GM12878 (cell line): ENCODE measurements at regions not wholly inside any gene's neighbourhood (a gene's known extent, or its start where the extent isn't known, plus 50 kb on each side); places are given as distances from the start of the nearest gene placed in this dataset.

Source experiments
- ATAC-seq: fragments of 200-7000 bp; cut with Tn5 transposase; 3 replicates; pipeline ENCODE4 v1.9.1; 2020; ENCODE audit warnings: mild to moderate bottlenecking, moderate library complexity
- BruUV-seq: library from RNA; stranded (reverse); fragments of 400-500 nt; replicated peaks from 2 replicates; lab custom pipeline; 2021; lab: Mats Ljungman, UMichigan
- CTCF ChIA-PET: fragments of 300-600 bp; sonication (Branson Sonifier 250); formaldehyde crosslinking; extraction: SDS; loops from one replicate; lab custom pipeline; 2021; ENCODE audit warnings: inconsistent platforms; lab: Yijun Ruan, JAX
- POLR2A ChIA-PET: fragments of 350-600 bp; formaldehyde crosslinking; extraction: SDS; loops from one replicate; lab custom pipeline; 2021; ENCODE audit warnings: inconsistent platforms; lab: Charles Lee
- RAD21 ChIA-PET: fragments of 300-600 bp; sonication (Branson Sonifier 250); formaldehyde crosslinking; loops from one replicate; lab custom pipeline; 2023; ENCODE audit warnings: antibody characterized with exemption; ENCODE audit not compliant: unreplicated experiment; lab: Charles Lee
- SMC1A ChIA-PET: fragments of 300-600 bp; sonication (Branson Sonifier 250); formaldehyde crosslinking; loops from one replicate; lab custom pipeline; 2023; ENCODE audit not compliant: unreplicated experiment, uncharacterized antibody; lab: Charles Lee
- DNase-seq: peaks from one replicate; pipeline ENCODE4 v3.0.0-alpha.2; 2011; ENCODE audit warnings: low read depth, low spot score
- FAIRE-seq: peaks from 3 replicates; lab custom pipeline; 2011; peaks lifted over from hg19 to GRCh38; lab: Jason Lieb, UNC
- H2AFZ ChIP-seq: 2 replicates; pipeline ENCODE4 v1.6.0; 2011; ENCODE audit warnings: low read depth, low read length, control low read depth; ENCODE audit not compliant: control insufficient read depth
- H3K27ac ChIP-seq: 2 replicates; pipeline ENCODE4 v1.5.1; 2011; ENCODE audit warnings: control low read depth; ENCODE audit not compliant: control insufficient read depth, insufficient read depth
- H3K27me3 ChIP-seq, 2 experiments: replicated peaks in 1 of 2; 2 replicates each; pipeline versions ENCODE4 v1.6.0 to v1.6.1; 2011; ENCODE audit warnings: low read length in 1 of 2; ENCODE audit not compliant: control insufficient read depth in 2 of 2, insufficient read depth in 2 of 2
- H3K36me3 ChIP-seq, 2 experiments: 2 replicates each; pipeline ENCODE4 v1.5.1; 2011; ENCODE audit warnings: low read length in 1 of 2; ENCODE audit not compliant: control insufficient read depth in 2 of 2, insufficient read depth in 2 of 2
- H3K4me1 ChIP-seq: 2 replicates; pipeline ENCODE4 v1.6.1; 2011; ENCODE audit warnings: mild to moderate bottlenecking, low read length, moderate library complexity, mixed read lengths; ENCODE audit not compliant: control insufficient read depth, insufficient read depth
- H3K4me2 ChIP-seq: 2 replicates; pipeline ENCODE4 v1.6.0; 2011; ENCODE audit warnings: control low read depth; ENCODE audit not compliant: control insufficient read depth, insufficient read depth
- H3K4me3 ChIP-seq: fragments of 200-600 bp; sonication (generic); 2 replicates; pipeline ENCODE4 v1.5.1; 2016
- H3K79me2 ChIP-seq: 2 replicates; pipeline ENCODE4 v1.6.0; 2011; ENCODE audit warnings: low read length; ENCODE audit not compliant: control insufficient read depth, insufficient read depth
- H3K9ac ChIP-seq: 2 replicates; pipeline ENCODE4 v1.8.0; 2011; ENCODE audit warnings: low read length, control low read depth, mixed read lengths; ENCODE audit not compliant: control insufficient read depth, insufficient read depth
- H3K9me3 ChIP-seq: replicated peaks from 3 replicates; pipeline ENCODE4 v1.5.1; 2011; ENCODE audit warnings: mild to moderate bottlenecking, low read length; ENCODE audit not compliant: control insufficient read depth, insufficient read depth
- H4K20me1 ChIP-seq: 2 replicates; pipeline ENCODE4 v1.6.0; 2011; ENCODE audit not compliant: control insufficient read depth, insufficient read depth
- CUX1 ChIP-seq: IDR thresholded peaks from 2 replicates; pipeline ENCODE4 v1.6.1; 2012; ENCODE audit warnings: improper control_type of control experiment, low read depth, low read length; ENCODE audit not compliant: insufficient replicate concordance
- E2F4 ChIP-seq: IDR thresholded peaks from 2 replicates; pipeline ENCODE4 v1.6.1; 2012; ENCODE audit warnings: low read depth, low read length, improper control_type of control experiment
- HDAC6 ChIP-seq: fragments of 200-600 bp; sonication (generic); IDR thresholded peaks from one replicate; pipeline ENCODE4 v1.8.0; 2017; ENCODE audit warnings: antibody characterized with exemption; ENCODE audit not compliant: unreplicated experiment
- KLF5 ChIP-seq: fragments of 450-650 bp; IDR thresholded peaks from 2 replicates; pipeline ENCODE4 v1.6.1; 2014; ENCODE audit warnings: mild to moderate bottlenecking; ENCODE audit not compliant: partially characterized antibody
- PBX3 ChIP-seq: IDR thresholded peaks from 2 replicates; pipeline ENCODE4 v1.6.1; 2011; ENCODE audit warnings: mild to moderate bottlenecking, low read depth, low read length, moderate library complexity; ENCODE audit not compliant: insufficient replicate concordance
- PRDM15 ChIP-seq: fragments of 450-650 bp; formaldehyde crosslinking; IDR thresholded peaks from 2 replicates; pipeline ENCODE4 v1.4.0; 2020; ENCODE audit warnings: mild to moderate bottlenecking, moderate library complexity
- SMARCA5 ChIP-seq: fragments of 450-650 bp; IDR thresholded peaks from 2 replicates; pipeline ENCODE4 v1.6.1; 2017; ENCODE audit warnings: mild to moderate bottlenecking
- ZBTB33 ChIP-seq: fragments of 450-650 bp; IDR thresholded peaks from 2 replicates; pipeline ENCODE4 v1.6.1; 2017; ENCODE audit warnings: mild to moderate bottlenecking
- WGBS: methylation state at CpG from one replicate; pipeline ENCODE4 v1.1.6; 2016; ENCODE audit warnings: low lambda C conversion rate; ENCODE audit not compliant: insufficient replicate concordance, insufficient coverage; ENCODE audit errors: missing lambda C conversion rate; 5-methylcytosine and 5-hydroxymethylcytosine counted together
- in situ Hi-C: fragments of 300-500 bp; cut with MboI; formaldehyde crosslinking; loops from 9 replicates; pipeline ENCODE4 v1.14.3; 2018; ENCODE audit warnings: mixed read lengths
- intact Hi-C: fragments of 100-400 bp; cut with micrococcal nuclease; formaldehyde crosslinking; loops from one replicate; pipeline ENCODE4 v1.14.2; 2022; ENCODE audit not compliant: unreplicated experiment

GRCh38 chr9:79390781-79391770 lies 180.7 kb upstream of the TLE4 start:
- H3K4me3 ChIP-seq = no peak overlapping the region
- intact Hi-C loops = no loop called here
- H4K20me1 ChIP-seq = no peaks in the 10 kb centered on the region
- H3K9me3 ChIP-seq = no peaks in the 10 kb centered on the region
- ATAC-seq (no peak), FAIRE-seq (no peak), DNase-seq (no peak)
- no TSS peak for BruUV-seq
- ChIA-PET RAD21 (no interaction called here), CTCF (no interaction called here), POLR2A (no interaction called here), SMC1A (no interaction called here)
- no peak overlapping the region for H3K27ac ChIP-seq
- H3K4me2 ChIP-seq = no peak overlapping the region
- H3K9ac ChIP-seq = no peak overlapping the region
- no peaks in the 10 kb centered on the region for H3K36me3 ChIP-seq
- H3K79me2 ChIP-seq = no peaks in the 10 kb centered on the region
- H3K4me1 ChIP-seq = no peaks in the 10 kb centered on the region
- WGBS = 63% methylated on average over 27 of the region's 28 CpGs
- in situ Hi-C loops = no loop called here
- no peak overlapping the region for H2AFZ ChIP-seq
- H3K27me3 ChIP-seq = no peaks in the 10 kb centered on the region
- TF ChIP-seq PBX3 = no peak
- no peak for TF ChIP-seq PRDM15
- TF ChIP-seq E2F4 = no peak
- TF ChIP-seq CUX1 = no peak
- TF ChIP-seq SMARCA5 = no peak
- TF ChIP-seq ZBTB33 = no peak
- no peak for TF ChIP-seq KLF5
- no peak for TF ChIP-seq HDAC6
